DMS53 (cell line): ENCODE measurements at regions not wholly inside any gene's neighbourhood (a gene's known extent, or its start where the extent isn't known, plus 50 kb on each side); places are given as distances from the start of the nearest gene placed in this dataset.

ENCODE experiments used
- DNase-seq: peaks from one replicate; lab custom pipeline; 2025; lab: John Stamatoyannopoulos, UW

- no peak for DNase-seq
Measured at GRCh38 chr15:62946940-62947339, 95.6 kb upstream of the TPM1 start.

DNA sequence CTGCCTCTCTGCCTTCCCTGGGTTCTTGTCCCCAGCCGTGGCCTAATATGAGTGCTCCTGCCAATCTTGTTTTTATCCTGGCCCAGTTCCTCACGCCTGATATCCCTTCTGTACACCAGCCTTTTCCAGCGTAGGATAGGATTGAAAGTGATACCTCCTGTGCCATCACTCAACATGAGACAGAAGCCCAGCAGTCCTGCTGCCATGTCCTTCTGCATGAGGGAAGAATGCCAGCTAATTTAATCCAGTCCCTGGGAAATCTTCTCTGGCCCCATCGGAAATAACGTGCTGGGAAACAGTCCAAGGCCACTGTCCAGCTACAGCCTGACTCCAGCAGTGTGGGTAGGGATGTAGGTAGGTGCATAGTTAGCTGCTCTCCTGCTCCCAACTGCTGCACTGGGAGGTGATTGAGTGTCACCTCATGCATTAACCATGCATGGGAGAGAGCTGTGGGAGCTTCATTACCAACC lies 92.0 kb upstream of the TPM1 start:
- no peak for DNase-seq

- DNase-seq: no peak
Measured at GRCh38 chr15:62951481-62951880, 91.1 kb upstream of the TPM1 start.

GRCh38 chr15:62953021-62953420 lies 89.5 kb upstream of the TPM1 start:
- DNase-seq: no peak

GRCh38 chr15:62953496-62954045 lies 89.0 kb upstream of the TPM1 start:
- DNase-seq: no peak

DNA sequence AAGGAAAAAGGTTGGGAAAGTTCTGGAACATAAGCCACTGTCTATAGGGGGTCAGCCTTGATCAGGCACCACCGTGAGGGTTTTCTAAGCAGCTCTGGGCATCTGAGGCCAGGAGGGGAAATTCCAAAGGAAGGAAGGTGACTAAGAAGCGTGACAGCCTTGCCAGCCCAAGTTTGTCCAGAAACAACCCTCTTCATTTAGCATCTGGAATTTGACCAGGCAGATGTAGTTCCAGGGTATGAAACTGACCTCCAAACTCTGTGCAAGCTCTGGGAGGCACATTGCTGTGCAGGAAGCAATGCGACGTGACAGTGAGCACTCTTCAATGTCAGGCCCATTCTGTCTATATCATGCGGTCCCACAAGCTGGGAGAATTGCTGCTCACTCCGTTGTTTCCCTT lies 85.4 kb upstream of the TPM1 start:
- no peak for DNase-seq

- no peak for DNase-seq
Measured at GRCh38 chr15:62958528-62959363, 83.8 kb upstream of the TPM1 start.

DNA sequence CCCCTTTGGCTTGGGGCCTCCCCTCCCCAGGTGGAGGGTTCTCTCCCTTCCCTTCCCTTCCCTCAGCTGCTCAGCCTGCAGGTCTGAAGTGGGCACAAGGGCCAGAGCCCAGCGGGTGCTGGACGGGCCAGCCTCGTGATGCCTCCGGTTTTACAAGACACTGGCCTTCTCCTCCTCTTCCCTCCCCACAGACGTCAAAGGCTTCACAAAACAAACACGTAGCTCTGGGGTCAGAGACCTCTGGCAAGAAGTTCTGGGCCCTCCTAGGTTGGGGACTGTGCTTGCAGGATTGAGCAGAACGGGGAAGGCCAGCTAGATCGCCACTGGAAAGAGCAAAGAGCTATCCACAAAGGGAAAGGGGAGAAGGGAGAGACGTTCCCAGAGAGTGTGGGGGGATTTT lies 81.4 kb upstream of the TPM1 start:
- no peak for DNase-seq

- no peak for DNase-seq
Measured at GRCh38 chr15:62962101-62962995, 80.2 kb upstream of the TPM1 start.

- no peak for DNase-seq
Measured at GRCh38 chr15:62964251-62964650, 78.3 kb upstream of the TPM1 start.

- DNase-seq: no peak
Measured at GRCh38 chr15:62966294-62967078, 76.1 kb upstream of the TPM1 start.

DNA sequence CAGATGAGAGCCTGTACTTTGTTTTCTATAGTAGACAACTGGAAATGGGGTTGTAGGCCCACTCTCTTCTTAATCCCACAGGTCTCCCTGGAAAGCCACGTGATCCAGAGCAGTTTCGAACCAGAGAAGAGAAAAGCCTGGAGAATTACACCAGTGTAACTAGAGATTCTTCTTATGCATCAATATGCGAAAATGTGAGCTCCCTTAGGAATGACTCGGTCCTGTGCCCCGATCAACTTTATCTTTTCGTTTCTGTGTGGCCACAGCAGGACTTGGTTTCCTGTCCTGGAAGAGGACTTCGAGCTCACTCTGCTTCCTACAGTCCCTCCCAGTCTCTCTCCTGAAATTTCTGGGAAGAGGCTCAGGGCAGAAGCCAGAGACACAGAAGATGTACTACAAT lies 73.8 kb upstream of the TPM1 start:
- no peak for DNase-seq

DNA sequence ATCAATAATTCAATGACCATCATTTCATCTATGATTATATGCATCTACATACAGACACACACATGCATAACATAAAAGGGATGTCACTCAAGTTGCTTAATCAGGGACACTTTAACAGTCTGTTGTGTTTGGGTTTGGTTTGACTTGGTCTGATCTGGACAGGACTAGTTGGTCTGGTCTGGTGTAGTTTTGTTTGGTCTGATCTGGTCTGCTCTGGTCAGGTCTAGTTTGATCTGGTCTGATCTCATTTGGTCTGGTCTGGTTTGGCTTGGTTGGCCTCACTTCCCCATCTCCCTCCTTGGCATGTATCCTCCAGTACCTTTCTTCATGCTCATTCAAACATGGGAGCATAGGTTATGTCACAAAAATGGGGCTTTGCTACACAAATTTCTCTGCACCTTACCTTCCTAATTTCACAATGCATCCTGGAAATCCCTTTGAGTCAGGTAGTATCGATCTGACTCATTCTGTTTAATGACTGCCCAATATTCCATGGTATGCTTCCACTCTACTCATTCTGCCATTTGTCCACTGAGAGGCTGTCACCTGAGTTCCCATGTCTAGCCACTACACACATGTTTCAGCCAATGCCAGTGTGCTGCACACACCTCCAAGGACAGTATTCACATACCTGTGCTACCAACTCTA lies 73.0 kb upstream of the TPM1 start:
- DNase-seq: no peak

GRCh38 chr15:62972814-62973213 lies 69.7 kb upstream of the TPM1 start:
- DNase-seq: no peak

GRCh38 chr15:62975515-62975914 lies 67.0 kb upstream of the TPM1 start:
- DNase-seq: no peak

DNA sequence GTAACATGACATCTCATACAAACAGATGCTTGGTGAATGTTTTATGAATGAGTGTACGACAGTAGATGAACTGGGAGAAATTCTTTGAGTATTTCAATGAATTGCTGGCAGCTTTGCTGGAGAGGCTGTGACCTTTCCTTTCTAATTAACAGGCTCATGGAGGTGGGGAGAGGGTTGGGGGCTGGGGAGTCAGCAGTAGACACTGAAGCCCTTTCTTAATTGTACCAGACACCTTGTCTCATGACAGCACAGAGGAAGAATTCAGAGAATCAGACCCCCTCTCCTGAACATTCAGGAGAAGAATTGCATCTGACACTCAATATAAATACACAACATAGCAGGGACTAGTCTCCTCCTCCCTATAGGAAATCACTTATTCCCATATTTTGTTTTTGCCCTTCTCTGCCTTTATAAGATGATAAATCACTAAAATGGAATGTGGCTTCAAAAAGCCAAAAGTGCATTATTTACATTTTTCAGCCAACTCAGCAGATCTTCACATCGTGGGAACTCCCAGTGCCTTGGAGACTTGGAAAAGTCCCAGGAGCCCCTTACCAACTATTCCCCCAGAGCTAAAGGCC lies 66.2 kb upstream of the TPM1 start:
- no peak for DNase-seq

- no peak for DNase-seq
Measured at GRCh38 chr15:62977952-62978811, 64.4 kb upstream of the TPM1 start.

DNA sequence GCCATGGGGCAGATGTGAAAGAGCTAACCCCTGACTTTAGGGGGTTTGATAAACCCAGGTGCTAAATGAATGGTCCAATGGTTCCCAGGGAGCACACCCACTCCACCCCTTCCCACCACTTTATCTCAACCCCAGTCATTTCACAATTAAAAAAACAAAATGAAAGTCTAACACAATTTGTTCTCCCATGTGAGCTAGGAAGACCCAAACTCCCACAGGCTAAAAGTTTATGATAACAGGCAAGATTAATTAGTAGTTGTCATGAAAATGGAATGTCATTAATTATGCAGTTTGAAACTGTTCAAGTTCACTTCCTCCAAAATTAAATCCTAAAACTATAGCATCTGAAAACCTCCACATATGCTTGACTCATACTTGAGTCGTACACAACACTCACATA lies 63.3 kb upstream of the TPM1 start:
- no peak for DNase-seq

- no peak for DNase-seq
Measured at GRCh38 chr15:62981071-62981470, 61.5 kb upstream of the TPM1 start.

- DNase-seq: no peak
Measured at GRCh38 chr15:62983956-62984355, 58.6 kb upstream of the TPM1 start.
